ENCODE measurements at regions not wholly inside any gene's neighbourhood (a gene's known extent, or its start where the extent isn't known, plus 50 kb on each side); places are given as distances from the start of the nearest gene placed in this dataset.
"Not testable (repeated sequence)": the region's sequence is repeated elsewhere in the genome, so short reads cannot be mapped to it uniquely, and the experiment has no call there.

DNA sequence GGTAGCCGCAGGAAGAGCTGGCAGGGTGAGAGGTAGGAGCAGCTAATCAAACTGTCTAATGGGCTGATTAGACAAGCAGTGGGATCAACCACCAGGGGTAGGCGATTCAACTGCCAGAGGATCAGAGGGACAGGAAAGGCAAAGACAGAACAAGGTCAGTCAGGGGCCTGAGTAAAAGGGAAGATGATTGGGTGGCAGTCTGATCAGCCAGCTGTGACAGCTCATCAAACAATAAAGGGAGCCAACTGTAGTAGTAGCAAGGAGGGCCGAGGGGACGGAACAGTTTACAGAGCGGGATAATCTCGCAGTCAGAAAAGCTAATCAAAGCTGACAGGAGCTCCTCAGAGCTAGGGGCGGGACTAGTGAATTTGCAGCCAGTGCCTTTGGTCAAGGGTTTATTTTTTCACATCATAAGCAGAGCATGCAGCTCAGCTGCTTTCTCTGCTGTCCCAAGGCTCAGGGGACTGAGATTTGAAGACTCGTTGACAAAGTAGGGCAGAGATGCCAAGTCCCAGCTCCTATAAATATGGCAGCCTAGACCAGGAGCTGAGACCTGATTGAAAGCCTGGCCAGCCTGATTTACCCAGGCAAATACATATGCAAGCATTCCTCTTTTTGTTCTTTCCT is 418.2 kb downstream of the GABRG2 start:
- DNase-seq (ENCODE audit: low spot score): no peak

DNA sequence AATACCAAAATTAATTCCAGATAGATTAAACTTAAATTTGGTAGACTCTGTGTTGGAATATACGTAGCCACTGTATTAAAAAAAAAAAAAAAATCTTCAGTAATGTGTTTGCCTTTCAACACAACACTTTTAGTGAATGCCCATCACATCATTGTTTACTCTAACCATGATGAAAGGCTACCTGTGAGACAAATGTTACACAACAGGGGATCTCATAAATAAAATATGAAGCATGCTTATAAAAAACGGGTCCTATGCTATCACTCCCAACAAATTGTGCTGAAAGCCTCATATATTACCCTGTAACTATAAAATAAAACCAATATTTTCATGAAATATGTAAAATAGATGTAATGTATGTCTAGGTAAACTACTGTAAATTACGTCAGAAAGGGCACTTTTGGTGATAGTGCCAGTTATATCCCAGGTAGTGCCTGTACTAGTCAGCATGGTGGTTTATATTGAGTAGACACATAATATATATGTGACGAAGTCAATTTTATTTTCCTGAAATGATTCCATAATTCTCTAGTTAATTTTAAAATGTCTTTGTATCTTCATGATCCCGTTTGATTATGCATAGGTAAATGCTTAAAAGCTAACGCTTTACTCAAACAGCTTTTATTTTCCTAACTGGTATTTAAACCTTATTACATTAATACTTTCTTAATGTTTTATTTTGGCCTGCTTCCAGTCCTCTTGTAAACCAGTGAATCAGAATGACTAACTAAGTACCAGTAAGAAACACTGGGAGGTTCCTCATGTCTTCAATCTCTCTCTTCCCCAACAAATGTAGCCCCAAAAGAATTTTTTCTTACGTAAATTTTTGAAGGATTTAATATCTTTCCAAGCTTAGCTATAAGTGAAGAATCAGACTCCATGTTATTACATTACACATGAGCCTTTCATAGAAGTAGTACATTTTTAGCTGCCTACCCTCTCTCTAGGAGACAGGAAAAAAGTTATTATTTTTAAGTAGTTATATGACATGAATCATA is 420.3 kb downstream of the GABRG2 start:
- no peak for DNase-seq (ENCODE audit: low spot score)

DNA sequence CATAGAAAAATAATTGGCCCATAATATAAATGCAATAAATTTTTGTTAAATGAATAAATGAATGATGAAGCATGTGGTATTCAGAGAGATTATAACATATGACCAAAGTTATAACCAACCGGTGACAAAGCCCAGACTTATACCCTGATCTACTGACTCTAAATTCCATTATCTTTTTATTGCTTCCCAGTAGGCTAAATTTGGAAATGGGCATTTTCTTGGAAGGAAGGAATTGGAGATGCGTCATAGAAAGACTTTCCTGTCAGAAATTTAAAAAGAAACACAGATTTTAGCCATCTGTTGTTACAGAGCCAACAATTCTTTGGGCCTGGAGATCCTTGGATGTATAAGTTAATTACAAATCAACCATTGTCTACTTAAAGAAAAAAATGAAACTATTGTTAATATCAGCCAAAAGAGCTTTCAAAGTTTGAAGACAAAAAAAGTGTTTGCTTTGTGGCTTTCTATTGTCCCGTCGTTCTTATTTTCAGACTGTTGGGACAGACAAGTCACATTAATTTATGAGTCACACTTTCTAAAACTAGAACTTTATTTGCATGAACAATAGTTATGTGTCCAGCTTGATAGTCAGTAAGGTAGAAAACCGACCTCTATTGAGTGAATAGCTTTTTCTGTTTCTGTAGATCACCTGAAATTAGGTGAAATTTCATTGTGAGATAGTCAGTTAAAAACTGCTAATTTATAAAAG is 428.7 kb downstream of the GABRG2 start:
- DNase-seq (ENCODE audit: low spot score): no peak

DNA sequence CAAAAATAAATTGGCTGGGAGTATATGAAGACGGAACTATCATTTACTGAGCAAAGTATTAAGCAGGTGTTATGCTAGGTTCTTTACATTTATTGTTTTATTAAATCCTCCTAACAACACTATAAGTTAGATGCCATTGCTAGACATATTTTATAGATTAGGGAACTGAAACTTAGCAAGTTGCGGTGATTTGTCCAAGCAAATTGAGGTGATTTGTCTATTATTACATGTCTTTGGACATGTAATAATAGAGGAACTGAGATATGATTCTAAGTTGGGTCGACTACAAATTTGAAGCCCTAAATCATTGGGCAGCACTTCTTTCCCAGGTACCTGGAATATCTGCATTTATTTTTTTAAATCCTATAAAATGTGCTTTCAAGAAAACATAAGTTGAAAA is 429.9 kb downstream of the GABRG2 start:
- no peak for DNase-seq (ENCODE audit: low spot score)

DNA sequence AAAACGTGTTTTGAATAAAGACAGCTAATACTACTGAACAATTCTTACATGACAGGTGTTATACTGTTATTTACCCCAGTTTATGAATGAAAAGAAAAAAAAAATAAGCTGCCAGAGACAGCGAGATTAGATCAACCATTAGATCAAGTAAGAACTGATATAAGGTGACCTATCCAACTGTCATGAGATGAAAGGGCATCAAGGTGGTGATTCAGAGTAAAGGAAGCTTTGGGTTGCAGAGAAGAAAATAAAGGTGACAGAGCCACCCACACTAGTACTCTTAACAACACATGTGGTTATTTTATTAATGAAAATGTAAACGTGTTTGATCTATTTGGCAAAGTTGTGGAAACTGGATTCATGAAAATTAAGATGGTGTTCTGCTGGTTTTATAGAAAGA is 435.2 kb downstream of the GABRG2 start:
- no peak for DNase-seq (ENCODE audit: low spot score)

DNA sequence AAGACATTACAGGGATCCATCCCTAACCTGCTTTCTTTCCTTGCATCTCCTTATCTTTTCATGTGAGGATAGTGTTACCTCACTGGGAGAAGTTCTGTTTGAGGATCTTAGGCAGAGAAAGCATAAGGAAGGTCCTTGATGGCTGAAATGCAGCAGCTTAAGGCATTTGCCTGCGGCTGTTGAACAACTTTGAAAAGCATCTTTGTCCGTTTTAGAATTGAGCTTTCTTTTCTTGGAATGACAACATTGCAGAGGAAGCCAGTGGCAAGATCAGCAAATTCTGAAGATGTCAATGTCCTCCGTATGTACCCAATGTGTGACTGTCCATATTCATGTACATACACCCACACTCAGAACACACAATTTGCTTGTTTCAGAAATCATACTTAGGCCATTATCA is 436.2 kb downstream of the GABRG2 start:
- DNase-seq (ENCODE audit: low spot score): no peak

DNA sequence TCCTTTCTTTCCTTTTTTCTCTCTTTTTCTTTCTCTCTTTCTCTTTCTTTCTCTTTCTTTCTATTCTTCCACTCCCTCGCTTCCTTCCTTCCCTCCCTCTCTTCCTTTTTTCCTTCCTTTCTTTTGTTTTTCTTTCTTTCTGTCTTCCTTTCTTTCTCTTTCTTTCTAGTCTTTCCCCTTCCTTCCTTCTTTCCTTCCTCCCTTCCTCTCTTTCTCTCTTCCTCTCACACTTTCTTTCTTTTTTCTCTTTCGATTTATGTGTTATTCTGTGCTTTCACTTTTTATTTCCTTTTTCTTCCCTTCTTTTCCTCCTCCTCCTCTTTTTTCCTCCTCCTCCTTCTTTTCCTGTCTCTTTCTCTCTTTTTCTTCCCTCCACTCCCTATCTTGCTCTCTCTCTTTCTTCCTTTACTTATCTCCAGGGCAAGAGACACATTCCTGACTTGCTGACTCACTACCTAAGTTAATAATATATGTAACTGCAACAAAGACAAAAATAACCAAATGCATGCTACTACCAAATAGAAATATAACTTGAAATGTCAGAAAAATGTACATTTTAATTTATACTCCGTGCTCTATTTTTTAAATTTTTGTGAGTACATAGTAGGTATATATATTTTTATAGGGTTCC is 445.5 kb downstream of the GABRG2 start:
- no peak for DNase-seq (ENCODE audit: low spot score)

DNA sequence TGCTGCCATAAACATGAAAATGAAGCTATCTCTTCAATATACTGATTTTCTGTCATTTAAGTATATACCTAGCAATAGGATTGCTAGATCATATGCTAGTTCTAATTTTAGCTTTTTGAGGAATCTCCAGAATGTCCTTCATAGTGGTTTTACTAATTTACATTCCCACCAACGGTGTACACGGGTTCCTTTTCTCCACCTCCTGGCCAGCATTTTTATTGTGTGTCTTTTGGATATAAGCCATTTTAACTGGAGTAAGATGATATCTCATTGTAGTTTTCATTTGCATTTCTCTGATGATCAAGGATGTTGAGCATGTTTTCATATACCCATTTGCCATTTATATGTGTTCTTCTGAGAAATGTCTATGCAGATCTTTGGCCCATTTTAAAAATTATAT is 446.5 kb downstream of the GABRG2 start:
- DNase-seq (ENCODE audit: low spot score): no peak

DNA sequence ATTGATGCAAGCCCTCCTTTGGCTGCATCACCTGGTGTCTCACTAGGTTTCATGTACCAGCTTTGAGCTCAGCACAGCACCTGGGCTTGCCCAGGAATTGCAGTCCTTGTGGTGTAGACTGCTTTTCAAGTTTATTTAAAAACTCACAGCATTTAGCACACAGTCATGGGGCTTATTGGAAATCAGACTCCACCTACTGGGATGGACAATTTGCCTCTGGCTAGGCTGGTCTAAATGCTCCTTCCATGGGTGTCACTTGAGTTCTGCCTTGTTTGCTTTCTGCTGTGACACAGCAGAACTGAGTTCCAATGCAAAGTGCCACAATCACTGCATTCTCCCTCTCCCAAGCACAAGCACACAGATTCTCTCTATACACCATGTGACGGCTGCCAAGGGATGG is 453.3 kb downstream of the GABRG2 start:
- no peak for DNase-seq (ENCODE audit: low spot score)

DNA sequence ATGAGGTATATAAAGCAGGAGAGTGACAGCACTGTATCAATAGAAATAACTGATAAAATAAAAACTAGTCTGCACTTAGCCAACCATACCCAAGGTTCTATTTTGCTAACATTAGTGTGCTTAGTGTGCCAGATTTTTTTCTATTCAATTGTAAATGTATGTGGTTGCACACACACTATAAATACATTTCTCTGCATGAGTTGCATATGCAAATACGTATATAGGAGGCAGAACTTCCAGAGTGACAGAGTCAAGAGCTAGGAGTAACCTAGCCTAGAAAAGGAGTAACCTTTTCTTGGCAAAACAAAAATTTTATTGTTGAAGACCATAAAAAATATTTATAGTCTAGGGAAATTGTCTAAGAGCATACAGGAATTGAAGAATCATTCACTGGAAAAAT is 461.6 kb downstream of the GABRG2 start:
- DNase-seq (ENCODE audit: low spot score): no peak

DNA sequence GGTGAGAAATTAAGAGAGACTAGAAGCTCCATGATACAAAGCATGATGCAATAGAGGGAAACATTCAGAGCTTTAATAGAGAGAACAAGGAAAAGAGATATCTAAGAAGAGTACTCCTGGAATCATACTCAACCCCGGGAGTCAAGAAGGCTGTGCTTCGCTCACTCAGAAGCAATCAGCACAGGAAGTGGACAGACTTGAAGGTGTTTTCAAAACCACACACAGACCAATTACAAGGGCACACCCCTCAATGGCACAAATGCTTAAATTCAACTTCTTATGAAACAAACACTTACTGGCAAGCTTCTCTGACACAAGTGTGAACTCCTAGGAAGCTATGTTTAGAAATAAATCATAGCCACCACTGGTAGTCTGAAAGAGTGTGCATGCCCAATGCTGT is 462.3 kb downstream of the GABRG2 start:
- DNase-seq (ENCODE audit: low spot score): no peak

DNA sequence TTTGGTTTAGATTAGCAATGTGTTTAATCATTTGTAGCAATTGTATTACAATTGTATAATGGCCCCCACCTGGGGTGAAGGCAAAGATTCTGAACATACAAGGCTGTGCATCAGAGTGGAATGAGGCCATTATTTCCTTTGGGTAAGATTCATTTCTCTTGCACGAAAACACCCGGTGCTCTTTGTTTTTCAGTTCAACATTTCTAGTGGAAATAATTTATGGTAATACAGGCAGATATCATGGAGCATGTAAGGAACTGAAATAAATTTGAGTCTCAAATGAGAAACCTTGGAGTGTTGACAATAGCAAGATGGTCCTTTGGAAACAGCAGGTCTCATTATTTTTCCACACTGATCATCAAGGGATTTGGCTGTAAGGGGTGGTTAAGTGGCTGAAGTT is 475.9 kb downstream of the GABRG2 start:
- DNase-seq (ENCODE audit: low spot score): no peak

DNA sequence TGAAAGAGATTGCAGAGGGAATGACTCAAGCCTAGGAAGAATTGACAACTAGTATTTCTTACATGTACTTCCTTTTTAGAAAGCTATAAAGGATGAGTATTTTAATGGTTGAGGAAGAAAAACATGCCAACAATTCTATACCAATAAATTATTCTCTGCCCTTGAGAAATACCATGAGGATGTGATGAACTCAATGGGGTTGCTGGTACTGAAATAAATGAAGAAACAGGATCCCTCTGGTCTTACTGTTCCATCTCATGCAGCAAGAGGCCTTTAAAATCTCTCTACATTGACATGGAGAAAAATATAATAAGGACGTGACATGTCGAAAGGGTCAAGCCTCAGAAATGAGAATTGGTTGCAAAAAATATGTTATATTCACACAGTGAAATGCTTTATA is 477.3 kb downstream of the GABRG2 start:
- DNase-seq (ENCODE audit: low spot score): no peak

DNA sequence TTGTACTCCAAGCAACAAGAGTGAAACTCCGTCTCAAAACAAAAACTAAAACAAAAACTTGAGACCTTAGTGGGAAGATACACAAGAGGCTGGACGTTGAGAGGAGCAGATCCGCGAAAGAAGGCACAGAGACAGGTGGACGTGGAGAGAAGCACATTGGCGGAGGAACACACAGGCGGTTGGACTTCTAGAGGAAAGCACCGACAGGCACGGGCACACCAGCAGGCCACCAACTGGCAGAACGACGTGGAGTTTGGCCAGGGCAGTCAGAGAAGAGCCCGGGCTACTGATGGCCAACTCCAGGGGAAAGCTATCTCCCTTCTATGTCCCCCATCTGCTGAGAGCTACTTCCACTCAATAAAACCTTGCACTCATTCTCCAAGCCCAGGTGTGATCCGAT is 482.7 kb downstream of the GABRG2 start:
- DNase-seq (ENCODE audit: low spot score): no peak

DNA sequence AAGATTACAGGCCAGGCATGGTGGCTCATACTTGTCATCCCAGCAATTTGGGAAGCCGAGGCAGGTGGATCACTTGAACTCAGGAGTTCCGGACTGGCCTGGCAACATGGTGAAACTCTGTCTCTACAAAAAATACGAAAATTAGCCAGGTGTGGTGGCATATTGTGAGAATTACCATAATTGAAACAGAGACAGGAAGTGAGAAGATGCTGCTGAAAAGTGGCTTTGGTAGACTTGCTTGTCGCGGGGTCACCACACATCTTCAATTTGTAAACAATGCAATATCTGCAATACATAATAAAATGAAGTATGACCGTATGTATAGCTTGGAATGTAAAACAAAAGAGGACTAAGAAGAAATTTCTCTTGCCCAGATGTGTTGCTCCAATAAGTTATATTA is 490.5 kb downstream of the GABRG2 start:
- DNase-seq (ENCODE audit: low spot score): no peak

DNA sequence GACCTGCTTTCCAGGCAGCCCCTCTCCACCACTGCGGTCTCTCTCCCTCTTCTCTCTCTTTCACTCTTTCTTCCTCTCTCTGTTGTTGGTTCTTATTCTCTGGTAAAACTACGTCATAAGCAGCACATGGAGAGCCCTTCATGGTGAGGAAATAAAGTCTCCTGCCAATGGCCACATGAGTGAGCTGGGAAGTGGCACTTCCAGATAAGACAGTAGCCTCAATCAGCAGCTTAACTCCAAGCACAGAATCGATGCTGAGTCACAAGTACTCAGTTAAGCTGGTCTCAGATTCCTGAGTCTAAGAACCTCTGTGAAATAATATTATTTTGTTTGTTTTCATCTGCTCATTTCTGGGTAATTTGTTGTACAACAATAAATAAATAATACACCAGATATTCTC is 500.1 kb downstream of the GABRG2 start:
- DNase-seq (ENCODE audit: low spot score): no peak

DNA sequence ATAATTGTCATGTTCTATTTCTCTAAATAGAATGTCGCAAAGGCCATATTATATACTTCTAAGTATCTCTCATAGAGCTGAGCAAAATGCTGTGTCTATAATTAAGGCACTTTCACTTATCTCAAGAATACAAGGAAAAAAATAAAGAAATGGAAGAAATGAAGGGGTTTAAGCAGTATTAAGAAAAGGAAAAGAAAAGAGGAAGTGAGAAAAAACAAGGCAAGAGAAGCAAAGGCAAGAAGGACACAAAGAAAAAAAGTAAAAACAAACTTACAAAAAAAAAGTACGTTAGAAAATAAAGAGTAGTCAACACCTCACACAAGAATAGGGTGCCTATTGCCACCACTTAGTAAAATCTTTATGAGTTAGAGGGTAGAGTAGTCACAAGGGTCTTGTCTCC is 506.2 kb downstream of the GABRG2 start:
- no peak for DNase-seq (ENCODE audit: low spot score)

DNA sequence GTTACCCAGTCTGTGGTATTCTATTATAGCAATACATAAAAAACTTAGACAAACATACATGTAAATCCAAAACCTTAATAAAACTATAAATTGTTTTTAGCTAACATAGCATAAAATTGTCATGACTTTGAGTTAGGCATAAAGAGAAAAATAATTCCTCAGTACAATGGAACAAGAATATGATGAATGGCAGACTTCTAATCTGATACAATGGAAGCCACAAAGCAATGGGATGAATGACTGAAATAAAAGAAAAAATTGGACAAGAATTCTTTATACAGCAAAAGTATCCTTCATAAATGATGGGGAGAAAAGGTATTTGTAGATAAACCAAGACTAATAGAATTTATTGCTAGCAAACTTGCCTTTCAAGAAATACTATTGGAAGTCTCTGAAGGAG is 524.2 kb downstream of the GABRG2 start:
- DNase-seq (ENCODE audit: low spot score): no peak

DNA sequence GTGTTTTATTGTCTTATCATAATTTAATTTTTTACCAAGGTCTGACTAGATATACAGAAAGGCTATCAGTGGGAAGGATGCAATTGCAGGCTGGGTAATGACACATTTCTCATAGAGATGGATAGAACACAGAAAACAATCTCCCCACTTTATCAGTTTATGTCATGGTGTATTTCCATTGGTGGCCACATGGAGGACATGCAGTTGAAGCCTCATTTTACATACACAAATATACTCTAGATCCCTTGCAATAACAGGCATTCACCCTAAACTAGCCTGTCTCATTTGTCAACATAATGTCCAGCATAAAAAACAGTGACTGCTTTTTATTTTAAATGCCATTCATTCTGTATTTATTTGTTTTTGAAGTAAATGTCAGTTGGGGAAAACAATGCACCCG is 526.3 kb downstream of the GABRG2 start:
- DNase-seq (ENCODE audit: low spot score): no peak

DNA sequence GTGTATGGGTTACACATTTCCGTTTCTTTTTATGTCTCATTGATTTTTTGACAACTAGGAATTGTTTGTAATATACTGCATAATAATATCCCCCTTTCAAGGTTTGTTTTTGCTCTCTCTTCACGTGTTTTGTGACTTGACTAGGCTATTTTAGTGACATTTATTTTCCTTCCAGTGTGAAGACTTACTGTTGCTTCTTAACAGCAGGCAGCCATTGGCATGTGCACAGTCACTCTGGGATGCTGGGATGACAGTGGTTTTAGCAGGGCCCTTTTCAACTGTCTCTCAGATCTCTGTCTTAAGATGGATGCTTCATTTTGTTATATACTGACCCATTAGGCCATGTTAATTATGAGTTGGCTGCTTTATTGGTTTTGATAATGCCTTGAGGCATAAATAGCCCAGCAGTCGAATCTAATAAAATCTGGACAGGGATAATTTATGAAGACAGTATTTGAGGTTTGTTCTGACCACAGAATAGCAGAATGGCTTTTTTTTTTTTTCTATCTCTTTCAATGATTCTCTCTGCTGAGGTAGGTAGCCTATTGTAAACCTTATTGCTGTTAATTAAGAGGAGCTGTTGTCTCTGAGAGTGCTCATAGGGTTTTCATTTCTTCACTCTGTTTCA is 536.0 kb downstream of the GABRG2 start:
- no peak for DNase-seq (ENCODE audit: low spot score)

DNA sequence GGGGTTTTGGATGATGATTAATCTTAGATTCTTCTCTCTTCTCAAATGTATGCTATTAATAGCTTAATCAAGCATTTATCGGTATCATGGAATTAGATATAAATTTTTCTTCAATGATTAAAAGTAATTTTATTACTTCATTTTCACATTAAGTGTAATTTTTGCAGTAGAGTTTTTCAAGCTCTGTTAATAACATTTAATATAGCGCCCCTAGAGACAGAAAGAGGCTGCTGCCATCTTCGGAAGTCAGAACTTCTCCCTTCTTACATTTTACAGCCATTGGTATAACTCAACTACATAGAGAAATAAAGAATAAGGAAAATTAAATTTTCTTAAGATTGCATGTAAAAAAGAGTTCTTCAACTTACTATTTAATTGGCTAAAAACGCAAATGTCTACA is 540.3 kb downstream of the GABRG2 start:
- DNase-seq (ENCODE audit: low spot score): no peak

DNA sequence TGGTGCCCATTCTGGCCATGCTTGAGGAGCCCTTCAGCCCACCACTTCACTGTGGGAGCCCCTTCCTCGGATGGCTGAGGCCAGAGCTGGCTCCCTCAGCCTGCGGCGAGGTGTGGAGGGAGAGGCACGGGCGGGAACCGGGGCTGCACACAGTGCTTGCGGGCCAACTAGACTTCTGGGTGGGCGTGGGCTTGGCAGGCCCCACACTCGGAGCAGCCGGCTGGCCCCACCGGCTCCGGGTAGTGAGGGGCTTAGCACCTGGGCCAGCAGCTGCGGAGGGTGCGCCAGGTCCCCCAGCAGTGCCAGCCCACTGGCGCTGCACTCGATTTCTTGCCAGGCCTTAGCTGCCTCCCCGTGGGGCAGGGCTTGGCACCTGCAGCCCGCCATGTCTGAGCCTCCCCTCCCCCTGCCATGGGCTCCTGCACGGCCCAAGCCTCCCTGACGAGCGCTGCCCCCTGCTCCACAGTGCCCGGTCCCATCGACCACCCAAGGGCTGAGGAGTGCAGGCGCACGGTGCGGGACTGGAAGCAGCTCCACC is 554.2 kb downstream of the GABRG2 start:
- not testable (repeated sequence) for DNase-seq (ENCODE audit: low spot score)
